ENCODE measurements at regions not wholly inside any gene's neighbourhood (a gene's known extent, or its start where the extent isn't known, plus 50 kb on each side); places are given as distances from the start of the nearest gene placed in this dataset.
A peak's percentile ranks its signal among the peaks of the same experiment; 100 is the strongest.
"Not testable (repeated sequence)": the region's sequence is repeated elsewhere in the genome, so short reads cannot be mapped to it uniquely, and the experiment has no call there.

DNA sequence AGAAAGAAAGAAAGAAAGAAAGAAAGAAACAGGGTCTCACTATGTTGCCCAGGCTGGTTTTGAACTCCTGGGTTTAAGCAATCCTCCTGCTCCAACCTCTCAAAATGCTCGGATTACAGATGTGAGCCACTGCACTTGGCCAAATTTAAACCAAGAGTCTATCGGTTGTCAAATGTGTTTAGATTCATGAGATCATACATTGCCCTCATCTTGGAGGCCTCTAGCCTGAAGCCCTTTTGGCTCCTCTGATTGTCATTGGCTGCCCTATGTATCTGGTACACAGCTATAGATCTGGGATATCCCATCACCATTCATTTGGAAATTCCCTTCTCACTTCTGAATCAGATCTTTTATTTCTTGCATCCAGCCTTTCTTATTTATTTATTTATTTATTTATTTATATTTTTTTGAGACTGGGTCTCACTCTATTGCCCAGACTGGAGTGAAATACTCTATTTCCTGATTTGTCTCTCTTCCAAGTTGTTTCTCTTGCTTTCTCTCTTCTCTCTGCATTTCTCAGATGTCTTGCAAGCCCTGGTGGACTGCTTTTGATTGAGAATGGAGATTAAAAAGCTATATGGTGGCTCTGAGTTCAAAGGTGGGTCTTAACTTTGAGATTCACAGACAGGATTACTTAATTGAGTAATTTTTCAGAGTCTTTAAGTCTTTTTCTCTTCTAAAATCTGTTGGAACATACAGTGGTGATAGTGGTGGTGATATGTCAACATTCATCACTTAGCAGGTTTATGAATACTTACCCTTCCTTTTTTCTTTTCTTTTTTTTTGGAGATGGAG lies 121.9 kb downstream of the GJA1 start:
- TF ChIP-seq, protein P1, sequence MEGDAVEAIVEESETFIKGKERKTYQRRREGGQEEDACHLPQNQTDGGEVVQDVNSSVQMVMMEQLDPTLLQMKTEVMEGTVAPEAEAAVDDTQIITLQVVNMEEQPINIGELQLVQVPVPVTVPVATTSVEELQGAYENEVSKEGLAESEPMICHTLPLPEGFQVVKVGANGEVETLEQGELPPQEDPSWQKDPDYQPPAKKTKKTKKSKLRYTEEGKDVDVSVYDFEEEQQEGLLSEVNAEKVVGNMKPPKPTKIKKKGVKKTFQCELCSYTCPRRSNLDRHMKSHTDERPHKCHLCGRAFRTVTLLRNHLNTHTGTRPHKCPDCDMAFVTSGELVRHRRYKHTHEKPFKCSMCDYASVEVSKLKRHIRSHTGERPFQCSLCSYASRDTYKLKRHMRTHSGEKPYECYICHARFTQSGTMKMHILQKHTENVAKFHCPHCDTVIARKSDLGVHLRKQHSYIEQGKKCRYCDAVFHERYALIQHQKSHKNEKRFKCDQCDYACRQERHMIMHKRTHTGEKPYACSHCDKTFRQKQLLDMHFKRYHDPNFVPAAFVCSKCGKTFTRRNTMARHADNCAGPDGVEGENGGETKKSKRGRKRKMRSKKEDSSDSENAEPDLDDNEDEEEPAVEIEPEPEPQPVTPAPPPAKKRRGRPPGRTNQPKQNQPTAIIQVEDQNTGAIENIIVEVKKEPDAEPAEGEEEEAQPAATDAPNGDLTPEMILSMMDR (conservative IDR thresholded peaks at IDR 0.05; ENCODE audit: low read depth, low read length), result no peak
- no peak for DNase-seq (ENCODE audit: low read depth)
- no peak overlapping the region for H3K4me3 ChIP-seq (ENCODE audit: low read depth, low read length)

DNA sequence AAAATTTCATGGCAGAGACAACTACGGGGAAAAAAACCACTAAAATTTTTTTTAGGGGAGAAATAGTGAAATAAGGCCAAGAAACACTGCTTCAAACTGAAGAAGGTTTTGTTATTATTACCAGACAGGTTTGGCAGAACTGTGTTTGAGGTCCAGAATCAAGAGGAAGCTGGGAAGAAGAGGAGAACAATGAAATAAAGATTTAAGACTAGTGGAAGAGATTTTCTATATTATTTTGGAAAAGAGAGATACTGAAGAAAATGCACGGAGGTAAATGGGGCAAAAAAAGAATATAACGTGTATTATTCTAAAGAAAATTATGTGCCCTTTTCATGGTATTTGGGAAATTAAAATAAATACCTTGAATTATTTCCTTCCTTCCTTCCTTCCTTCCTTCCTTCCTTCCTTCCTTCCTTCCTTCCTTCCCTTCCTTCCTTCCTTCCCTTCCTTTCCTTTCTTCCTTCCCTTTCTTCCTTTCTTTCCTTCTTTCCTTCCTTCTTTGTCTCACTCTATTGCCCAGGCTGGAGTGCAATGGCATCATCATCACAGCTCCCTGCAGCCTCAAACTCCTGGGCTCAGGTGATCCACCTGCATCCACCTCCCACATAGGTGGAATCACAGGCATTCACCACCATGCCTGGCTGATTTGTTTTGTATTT lies 124.3 kb downstream of the GJA1 start:
- H3K4me3 ChIP-seq (ENCODE audit: low read depth, low read length), result no peak overlapping the region
- no peak for DNase-seq (ENCODE audit: low read depth)
- TF ChIP-seq, protein P1 (conservative IDR thresholded peaks at IDR 0.05; ENCODE audit: low read depth, low read length), result no peak

DNA sequence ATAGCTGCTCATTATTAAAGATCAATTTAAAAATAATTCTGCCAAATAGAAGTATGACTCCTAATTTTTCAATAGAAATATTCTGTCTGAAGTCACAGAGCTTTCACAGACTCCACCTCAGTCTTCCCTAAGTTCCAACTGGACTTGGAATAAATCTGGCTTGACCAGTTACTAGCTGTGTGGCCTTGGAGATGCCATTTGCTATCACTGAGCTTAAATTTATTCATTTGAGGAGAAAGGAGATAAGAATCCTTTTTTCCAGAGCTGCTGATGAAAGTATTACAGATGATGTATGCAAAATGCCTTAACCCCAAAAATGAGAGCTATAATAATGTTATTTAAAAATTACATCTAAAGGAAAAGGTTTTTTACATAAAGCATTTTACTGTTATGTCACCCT lies 125.0 kb downstream of the GJA1 start:
- no peak overlapping the region for H3K4me3 ChIP-seq (ENCODE audit: low read depth, low read length)
- DNase-seq (ENCODE audit: low read depth), result no peak
- TF ChIP-seq, protein P1 (conservative IDR thresholded peaks at IDR 0.05; ENCODE audit: low read depth, low read length), result no peak

DNA sequence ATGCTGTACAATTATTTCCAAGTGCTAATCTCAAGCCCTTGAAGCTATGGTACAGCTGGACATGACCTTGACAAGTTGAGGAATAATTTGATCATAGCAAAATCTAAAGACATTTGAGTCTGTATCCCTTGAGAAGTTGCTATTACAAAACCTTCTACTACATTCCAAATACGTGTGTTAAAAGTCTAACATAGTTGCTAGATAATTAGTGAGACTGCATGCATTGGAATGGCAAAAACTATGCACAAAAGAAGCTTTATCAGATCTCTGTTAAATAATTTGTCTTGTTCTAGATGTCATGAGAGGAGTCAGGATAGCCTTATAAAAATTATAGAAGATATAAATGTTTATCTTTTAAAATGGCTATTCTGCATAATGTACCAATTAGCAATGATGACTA lies 127.8 kb downstream of the GJA1 start:
- TF ChIP-seq, protein P1 (conservative IDR thresholded peaks at IDR 0.05; ENCODE audit: low read depth, low read length), result no peak
- H3K4me3 ChIP-seq (ENCODE audit: low read depth, low read length), result no peak overlapping the region
- no peak for DNase-seq (ENCODE audit: low read depth)

DNA sequence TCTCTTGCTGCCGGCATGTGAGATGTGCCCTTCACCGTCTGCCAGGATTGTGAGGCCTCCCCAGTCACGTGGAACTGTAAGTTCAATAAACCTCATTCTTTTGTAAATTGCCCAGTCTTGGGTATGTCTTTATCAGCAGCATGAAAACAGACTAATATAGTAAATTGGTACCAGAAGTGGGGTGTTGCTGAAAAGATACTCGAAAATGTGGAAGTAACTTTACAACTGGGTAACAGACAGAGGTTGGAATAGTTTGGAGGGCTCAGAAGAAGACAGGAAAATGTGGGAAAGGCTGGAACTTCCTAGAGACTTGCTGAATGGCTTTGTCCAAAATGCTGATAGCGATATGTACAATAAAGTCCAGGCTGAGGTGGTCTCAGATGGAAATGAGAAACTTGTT lies 129.1 kb downstream of the GJA1 start:
- DNase-seq (ENCODE audit: low read depth); H3K4me3 ChIP-seq (ENCODE audit: low read depth, low read length): not testable (repeated sequence)

DNA sequence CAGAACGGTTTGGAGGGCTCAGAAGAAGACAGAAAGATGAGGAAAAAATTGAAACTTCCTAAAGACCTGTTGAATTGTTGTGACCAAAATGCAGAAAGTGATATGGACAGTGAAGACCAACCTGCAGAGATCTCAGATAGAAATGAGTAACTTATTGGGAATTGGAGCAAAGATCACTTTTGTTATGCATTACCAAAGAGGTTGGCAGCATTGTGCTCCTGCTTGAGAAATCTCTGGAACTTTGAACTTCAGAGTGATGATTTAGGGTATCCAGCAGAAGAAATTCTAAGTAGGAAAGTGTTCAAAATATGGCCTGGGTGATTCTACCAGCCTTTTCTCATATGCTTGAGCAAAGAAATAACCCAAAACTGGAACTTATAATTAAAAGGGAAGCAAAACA lies 136.0 kb downstream of the GJA1 start:
- TF ChIP-seq, protein P1 (conservative IDR thresholded peaks at IDR 0.05; ENCODE audit: low read depth, low read length), result no peak
- no peak for DNase-seq (ENCODE audit: low read depth)
- H3K4me3 ChIP-seq (ENCODE audit: low read depth, low read length), result no peak overlapping the region

DNA sequence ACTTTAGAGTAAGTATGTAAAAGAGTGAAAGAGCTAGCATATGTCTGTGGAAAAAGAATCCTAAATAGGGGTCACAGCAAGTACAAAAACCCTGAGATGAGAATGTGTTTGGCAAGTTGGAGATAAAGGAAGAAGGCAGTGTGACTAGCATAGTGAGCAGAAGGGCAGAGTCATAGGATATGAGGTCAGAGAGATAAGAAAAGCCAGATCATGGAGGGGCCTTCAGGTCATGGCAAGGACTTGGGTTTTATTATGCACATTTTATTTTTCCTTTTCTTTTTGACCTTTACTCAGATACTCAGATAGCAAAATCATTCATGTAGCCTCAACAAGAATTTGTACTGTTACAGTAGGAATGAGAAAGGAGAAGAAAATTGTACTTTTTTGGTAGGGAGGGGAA lies 138.0 kb downstream of the GJA1 start:
- DNase-seq (ENCODE audit: low read depth), result peak; percentile 33
- TF ChIP-seq, protein P1 (conservative IDR thresholded peaks at IDR 0.05; ENCODE audit: low read depth, low read length), result no peak
- H3K4me3 ChIP-seq (ENCODE audit: low read depth, low read length), result no peak overlapping the region

Measured in choroid plexus epithelial cell (primary cell).